Kidney (tissue), 13 donors: ENCODE measurements at regions not wholly inside any gene's neighbourhood (a gene's known extent, or its start where the extent isn't known, plus 50 kb on each side); places are given as distances from the start of the nearest gene placed in this dataset.

Experiments used
- DNase-seq, 5 donors: peaks; one replicate each; pipeline ENCODE4 v3.0.0-alpha.2; 2013 to 2020
- FAIRE-seq: peaks from 2 replicates; lab custom pipeline; 2012; peaks lifted over from hg19 to GRCh38; lab: Jason Lieb, UNC
- H3K27ac ChIP-seq, 2 donors: one replicate each; pipeline ENCODE4 v1.7.0; 2013; ENCODE audit warnings: low read depth in 2 of 2, low read length in 2 of 2, inconsistent platforms in 1 of 2
- H3K27me3 ChIP-seq: one replicate; pipeline ENCODE4 v1.7.1; 2013; ENCODE audit warnings: low read length, inconsistent platforms; ENCODE audit not compliant: control insufficient read depth, insufficient read depth
- H3K36me3 ChIP-seq, 3 donors: one replicate each; pipeline versions ENCODE4 v1.7.0 to v1.7.1; 2013; ENCODE audit warnings: low read length in 3 of 3, control low read depth in 1 of 3, inconsistent platforms in 1 of 3; ENCODE audit not compliant: insufficient read depth in 3 of 3, control insufficient read depth in 2 of 3
- H3K4me1 ChIP-seq, 3 donors: one replicate each; pipeline versions ENCODE4 v1.7.0 to v1.7.1; 2013; ENCODE audit warnings: low read length in 3 of 3, inconsistent platforms in 1 of 3, low read depth in 1 of 3; ENCODE audit not compliant: control insufficient read depth in 2 of 3, insufficient read depth in 2 of 3
- H3K4me3 ChIP-seq, 3 donors: one replicate each; pipeline versions ENCODE4 v1.7.0 to v1.8.1; 2013; ENCODE audit warnings: low read length in 3 of 3, control low read depth in 1 of 3, inconsistent platforms in 1 of 3
- H3K9ac ChIP-seq, 3 donors: one replicate each; pipeline versions ENCODE4 v1.7.0 to v1.7.1; 2013; ENCODE audit warnings: low read length in 3 of 3, control low read depth in 1 of 3, inconsistent platforms in 1 of 3
- H3K9me3 ChIP-seq, 3 donors: one replicate each; pipeline versions ENCODE4 v1.7.0 to v1.7.1; 2013; ENCODE audit warnings: low read length in 3 of 3, control low read depth in 1 of 3, inconsistent platforms in 1 of 3; ENCODE audit not compliant: control insufficient read depth in 2 of 3, insufficient read depth in 1 of 3
- CTCF ChIP-seq: IDR thresholded peaks from 3 replicates; pipeline ENCODE4 v1.5.1; 2012; ENCODE audit warnings: mild to moderate bottlenecking, moderate library complexity, borderline replicate concordance; ENCODE audit not compliant: insufficient read depth; ENCODE audit errors: extremely low read depth
- intact Hi-C: fragments of 100-400 bp; cut with DNase I; formaldehyde crosslinking; loops from one replicate; pipeline ENCODE4 v1.11.1; 2022
- donor health status: control.
- donor health status: control.
- donor health status: control.
- donor health status: control.
- donor health status: control.
- donor health status: DM: yes; HTN: yes; CAD: no.
- donor health status: Normal renal cell carcinoma (clear cell type).

GRCh38 chr6:167695831-167696230, 130.9 kb upstream of the AFDN start:
- no peak for TF ChIP-seq CTCF
- no peak for DNase-seq
- H3K27ac ChIP-seq, result no peak overlapping the region
- no peak for FAIRE-seq
- H3K9ac ChIP-seq, result no peak overlapping the region
- intact Hi-C loops, result no loop called here
- H3K4me3 ChIP-seq, result no peak overlapping the region
- H3K9me3 ChIP-seq, result no peaks in the 10 kb centered on the region
- H3K27me3 ChIP-seq, result no peaks in the 10 kb centered on the region
- H3K36me3 ChIP-seq, result no peaks in the 10 kb centered on the region
- peaks cover 0 to 5% (median 0%) of the 10 kb centered on the region in 3 donors for H3K4me1 ChIP-seq

DNA sequence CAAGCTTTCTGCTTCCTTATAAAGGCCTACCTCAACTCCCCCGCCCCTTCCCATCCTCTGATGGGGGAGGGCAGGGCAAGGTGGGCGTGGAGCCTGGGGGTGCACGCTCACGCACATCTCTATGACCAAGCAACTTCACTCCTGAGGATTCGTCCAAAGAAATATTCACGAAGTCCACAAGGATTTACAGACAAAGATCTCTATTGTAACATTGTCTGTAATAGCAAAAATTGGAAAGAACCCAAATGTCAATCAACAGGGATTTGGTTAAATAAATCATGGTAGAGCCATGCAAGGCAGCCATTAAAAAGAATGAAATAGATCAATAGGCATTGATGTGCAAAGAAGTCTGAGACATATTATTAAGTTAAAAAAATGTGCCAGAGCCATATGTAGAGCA, 130.4 kb upstream of the AFDN start:
- H3K27me3 ChIP-seq, result no peaks in the 10 kb centered on the region
- peaks cover 0 to 5% (median 0%) of the 10 kb centered on the region in 3 donors for H3K4me1 ChIP-seq
- H3K27ac ChIP-seq, result no peak overlapping the region
- DNase-seq (no peak), FAIRE-seq (no peak)
- H3K4me3 ChIP-seq, result no peak overlapping the region
- no peak for TF ChIP-seq CTCF
- intact Hi-C loops, result no loop called here
- no peaks in the 10 kb centered on the region for H3K9me3 ChIP-seq
- no peaks in the 10 kb centered on the region for H3K36me3 ChIP-seq
- no peak overlapping the region for H3K9ac ChIP-seq

DNA sequence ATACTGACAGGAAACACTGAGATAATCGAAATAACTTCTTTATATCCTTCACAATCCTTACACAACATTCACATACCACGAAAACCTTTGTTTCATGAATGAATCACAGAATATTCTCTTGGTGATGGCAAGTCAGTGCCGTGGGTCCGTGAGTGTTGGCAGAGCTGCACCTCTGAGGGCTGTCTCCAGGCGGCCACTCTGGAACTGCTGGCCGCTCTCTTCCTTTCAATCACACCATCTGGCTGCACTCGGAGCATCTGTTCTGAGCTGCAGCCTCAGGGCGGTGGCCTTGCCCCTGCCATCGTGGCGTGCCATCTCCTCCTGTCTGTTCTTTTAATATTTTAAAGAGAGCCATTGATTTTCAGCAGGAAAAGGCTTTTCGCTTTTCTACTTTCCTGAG, 129.4 kb upstream of the AFDN start:
- intact Hi-C loops, result no loop called here
- no peaks in the 10 kb centered on the region for H3K36me3 ChIP-seq
- H3K4me1 ChIP-seq, result peaks cover 0 to 5% (median 0%) of the 10 kb centered on the region in 3 donors
- TF ChIP-seq CTCF, result no peak
- H3K9me3 ChIP-seq, result no peaks in the 10 kb centered on the region
- FAIRE-seq (no peak), DNase-seq (no peak)
- H3K9ac ChIP-seq, result no peak overlapping the region
- H3K27me3 ChIP-seq, result no peaks in the 10 kb centered on the region
- no peak overlapping the region for H3K4me3 ChIP-seq
- H3K27ac ChIP-seq, result no peak overlapping the region

DNA sequence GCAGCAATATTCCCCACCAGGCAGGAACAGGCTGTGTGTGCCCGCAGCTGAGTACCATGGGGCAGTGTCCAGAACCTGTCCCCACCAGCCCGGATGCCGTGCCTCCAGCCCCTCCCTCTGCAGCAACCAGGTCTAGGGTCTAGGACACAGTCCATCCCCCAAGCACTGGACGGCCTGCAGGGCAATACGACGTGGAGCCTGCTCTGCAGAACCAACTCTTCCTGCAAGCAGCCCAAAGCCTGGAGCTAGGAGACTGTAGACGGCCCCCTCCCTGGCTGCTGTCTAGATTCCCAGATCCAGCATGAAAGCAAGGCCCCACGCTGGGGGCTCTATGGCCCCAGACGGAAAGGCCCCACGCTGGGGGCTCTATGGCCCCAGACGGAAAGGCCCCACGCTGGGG, 128.2 kb upstream of the AFDN start:
- no peaks in the 10 kb centered on the region for H3K9me3 ChIP-seq
- H3K4me1 ChIP-seq, result peaks cover 0 to 5% (median 0%) of the 10 kb centered on the region in 3 donors
- TF ChIP-seq CTCF, result no peak
- H3K4me3 ChIP-seq, result no peak overlapping the region
- intact Hi-C loops, result no loop called here
- no peak overlapping the region for H3K9ac ChIP-seq
- no peak overlapping the region for H3K27ac ChIP-seq
- H3K27me3 ChIP-seq, result no peaks in the 10 kb centered on the region
- FAIRE-seq, result no peak
- no peak for DNase-seq
- H3K36me3 ChIP-seq, result no peaks in the 10 kb centered on the region
